ENCODE measurements at regions not wholly inside any gene's neighbourhood (a gene's known extent, or its start where the extent isn't known, plus 50 kb on each side); places are given as distances from the start of the nearest gene placed in this dataset.
"Not testable (repeated sequence)": the region's sequence is repeated elsewhere in the genome, so short reads cannot be mapped to it uniquely, and the experiment has no call there.

DNA sequence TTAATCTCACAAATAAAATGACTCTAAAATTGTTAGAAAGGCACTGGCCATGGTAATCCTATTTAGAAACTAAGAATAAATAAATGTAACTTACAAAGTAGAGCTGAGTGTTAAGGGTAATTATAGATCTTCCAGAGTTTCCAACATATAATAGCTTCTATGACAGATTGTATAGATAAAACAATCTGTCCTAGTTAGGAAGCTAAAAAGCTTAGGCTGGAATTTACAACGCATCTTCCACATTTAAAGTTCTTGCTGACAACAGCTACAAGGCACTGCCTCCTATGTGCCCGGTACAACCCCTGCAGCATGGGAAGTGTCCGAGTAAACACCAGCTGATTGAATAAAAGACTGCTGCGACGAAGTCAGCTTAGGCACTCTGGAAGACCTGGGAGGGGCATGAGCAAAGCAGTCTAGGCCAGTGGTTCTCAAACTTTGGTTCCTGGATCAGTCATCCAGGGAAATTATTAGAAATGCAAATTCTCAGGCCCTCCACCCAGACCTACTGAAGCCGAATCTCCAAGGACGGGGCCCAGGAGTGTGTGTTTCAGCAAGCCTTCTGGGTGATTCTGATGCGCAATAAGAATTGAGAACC is 635.6 kb upstream of the TBX3 start:
- no peak for DNase-seq (ENCODE audit: low spot score)

DNA sequence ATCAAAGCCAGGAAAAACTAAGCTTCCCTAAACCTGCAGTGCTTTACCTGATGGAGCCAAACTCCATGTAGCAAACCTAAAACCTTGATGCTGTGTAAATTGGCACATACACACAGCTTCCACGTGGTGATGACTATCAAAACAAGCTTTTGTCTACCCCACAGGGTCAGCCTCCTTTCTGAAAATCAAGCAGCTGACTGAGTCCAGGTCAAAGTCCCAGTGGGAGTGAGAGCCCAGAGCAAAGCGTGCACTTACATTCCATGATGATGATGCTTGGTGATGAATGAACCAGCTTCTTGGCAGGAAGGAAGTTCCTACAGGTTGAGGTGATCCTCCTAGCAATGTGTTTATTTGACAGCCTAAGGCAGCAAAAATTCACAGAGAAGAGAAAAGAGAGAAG is 630.0 kb upstream of the TBX3 start:
- DNase-seq (ENCODE audit: low spot score) = peak; percentile 45

GRCh38 chr12:115312901-115313300 is 628.9 kb upstream of the TBX3 start:
- DNase-seq (ENCODE audit: low spot score) = no peak

DNA sequence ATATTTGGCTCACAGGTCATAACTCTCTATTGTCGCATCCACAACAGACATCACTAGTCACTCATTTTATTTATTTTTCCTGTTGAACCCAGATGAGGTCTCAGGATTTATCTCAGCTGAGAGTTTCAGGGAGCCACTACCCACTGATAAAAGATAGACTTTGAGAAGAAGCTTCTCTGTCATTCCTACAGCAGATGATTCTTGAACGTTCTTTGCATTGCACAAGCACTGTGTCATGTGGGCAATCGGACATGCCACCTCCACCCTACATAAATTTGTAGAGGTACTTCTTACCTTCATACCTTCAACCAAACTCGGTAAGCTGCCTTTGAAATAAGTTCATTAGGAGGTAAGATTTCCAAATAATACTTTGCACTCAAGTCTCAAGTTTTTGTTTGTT is 627.9 kb upstream of the TBX3 start:
- no peak for DNase-seq (ENCODE audit: low spot score)

DNA sequence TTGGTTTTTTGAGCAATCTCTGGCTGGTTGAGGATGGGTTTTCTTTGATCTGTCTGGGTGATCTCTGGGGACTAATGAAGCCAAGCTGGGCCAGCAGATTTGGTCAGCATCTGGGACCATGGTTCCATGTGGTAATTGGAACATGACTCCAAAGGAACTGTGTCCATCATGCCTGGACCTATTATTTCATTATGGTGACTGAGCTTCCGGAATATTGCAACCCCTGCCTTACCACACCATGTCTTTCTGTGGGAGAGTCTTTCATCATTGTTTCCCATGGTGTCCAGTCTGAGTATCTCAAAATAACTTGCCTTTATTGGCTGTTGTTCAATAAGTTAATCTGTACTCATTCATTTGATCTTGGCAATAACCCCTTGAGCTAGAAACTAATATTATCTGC is 624.9 kb upstream of the TBX3 start:
- DNase-seq (ENCODE audit: low spot score) = no peak

- DNase-seq (ENCODE audit: low spot score) = no peak
These were observed 622.4 kb upstream of the TBX3 start for GRCh38 chr12:115306380-115306779.

- DNase-seq (ENCODE audit: low spot score) = no peak
These were observed 621.9 kb upstream of the TBX3 start for GRCh38 chr12:115305867-115306266.

GRCh38 chr12:115305275-115305674 is 621.3 kb upstream of the TBX3 start:
- DNase-seq (ENCODE audit: low spot score) = no peak

GRCh38 chr12:115303723-115304309 is 619.8 kb upstream of the TBX3 start:
- DNase-seq (ENCODE audit: low spot score) = no peak

GRCh38 chr12:115297445-115297844 is 613.5 kb upstream of the TBX3 start:
- no peak for DNase-seq (ENCODE audit: low spot score)

DNA sequence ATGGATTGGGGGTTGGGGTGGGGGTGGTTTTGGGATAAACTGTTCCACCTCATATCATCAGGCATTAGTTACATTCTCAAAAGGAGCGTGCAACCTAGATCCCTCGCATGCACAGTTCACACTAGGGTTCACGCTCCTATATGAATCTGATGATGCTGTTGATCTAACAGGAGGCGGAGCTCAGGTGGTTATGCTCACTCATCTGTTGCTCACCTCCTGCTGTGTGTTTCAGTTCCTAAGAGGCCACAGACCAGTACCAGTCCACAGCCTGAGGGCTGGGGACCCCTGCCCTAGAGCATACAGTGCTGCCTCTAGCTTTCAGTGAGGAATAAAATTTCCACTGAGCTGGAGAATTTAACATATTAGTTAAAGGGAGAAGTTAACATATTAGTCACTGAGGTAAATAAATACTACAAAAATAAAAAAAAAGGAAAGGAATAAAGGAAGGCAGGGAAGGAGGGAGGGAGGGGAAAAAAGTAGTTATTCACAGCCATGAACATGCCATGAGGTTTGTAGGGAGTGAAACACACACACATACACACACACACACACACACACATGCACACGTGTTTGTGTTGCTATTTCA is 612.7 kb upstream of the TBX3 start:
- no peak for DNase-seq (ENCODE audit: low spot score)

DNA sequence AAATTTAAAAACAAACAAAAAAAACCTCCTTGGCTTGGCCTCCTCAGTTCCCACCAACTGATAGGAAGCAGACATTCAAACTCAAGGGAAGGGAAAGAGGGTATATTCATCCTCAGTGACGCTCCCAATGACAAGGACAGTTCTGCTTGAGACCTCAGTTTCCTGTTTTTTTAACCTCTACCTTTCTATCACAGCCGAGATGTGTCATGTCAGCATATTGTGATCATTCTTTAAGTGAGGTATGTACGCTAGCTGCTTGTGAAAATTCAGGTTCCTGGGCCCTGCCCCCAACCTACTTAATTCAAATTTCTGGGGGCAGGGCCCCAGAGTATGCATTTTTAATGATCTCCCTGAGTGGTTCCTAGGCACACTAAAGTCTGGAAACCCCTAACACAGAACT is 611.9 kb upstream of the TBX3 start:
- DNase-seq (ENCODE audit: low spot score) = no peak

DNA sequence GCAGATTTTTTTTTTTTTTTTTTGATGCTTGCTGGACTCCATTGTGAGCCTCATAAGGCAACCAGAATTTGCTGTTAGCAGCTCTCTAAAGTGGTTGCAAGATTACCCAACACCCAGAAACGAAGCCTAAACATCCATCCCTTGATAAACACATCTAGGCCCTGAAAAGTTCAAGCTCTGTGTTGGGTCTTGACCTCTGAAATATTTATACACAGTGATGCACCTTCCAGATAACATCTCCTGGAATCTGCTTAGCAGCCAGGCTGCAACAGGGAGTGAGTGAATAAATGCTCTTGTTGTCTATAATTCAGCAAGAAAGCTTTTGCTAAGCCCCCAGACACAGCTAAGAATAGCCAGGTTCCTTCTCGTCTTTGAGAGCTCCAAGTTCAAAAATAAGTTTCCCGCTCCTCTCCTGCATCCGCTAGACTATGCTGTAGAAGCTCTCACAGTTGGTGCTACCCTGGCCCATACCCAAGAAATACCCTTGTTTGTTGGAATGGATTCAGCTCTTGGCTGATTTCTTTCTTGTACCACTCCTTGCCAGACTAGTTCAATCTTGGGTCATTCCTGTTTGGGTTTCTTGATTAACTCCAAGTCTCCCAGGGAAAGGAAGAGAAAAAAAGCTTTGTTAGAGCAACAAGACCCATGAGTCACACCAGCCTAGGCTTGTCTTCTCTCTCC is 610.6 kb upstream of the TBX3 start:
- no peak for DNase-seq (ENCODE audit: low spot score)

DNA sequence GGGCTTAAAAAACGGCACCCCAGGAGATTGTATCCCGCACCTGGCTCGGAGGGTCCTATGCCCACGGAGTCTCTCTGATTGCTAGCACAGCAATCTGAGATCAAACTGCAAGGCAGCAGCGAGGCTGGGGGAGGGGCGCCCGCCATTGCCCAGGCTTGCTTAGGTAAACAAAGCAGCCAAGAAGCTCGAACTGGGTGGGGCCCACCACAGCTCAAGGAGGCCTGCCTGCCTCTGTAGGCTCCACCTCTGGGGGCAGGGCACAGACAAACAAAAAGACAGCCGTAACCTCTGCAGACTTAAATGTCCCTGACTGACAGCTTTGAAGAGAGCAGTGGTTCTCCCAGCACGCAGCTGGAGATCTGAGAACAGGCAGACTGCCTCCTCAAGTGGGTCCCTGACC is 601.5 kb upstream of the TBX3 start:
- DNase-seq (ENCODE audit: low spot score) = not testable (repeated sequence)

GRCh38 chr12:115273456-115273855 is 589.5 kb upstream of the TBX3 start:
- no peak for DNase-seq (ENCODE audit: low spot score)

GRCh38 chr12:115268451-115268850 is 584.5 kb upstream of the TBX3 start:
- DNase-seq (ENCODE audit: low spot score) = no peak

GRCh38 chr12:115267891-115268290 is 583.9 kb upstream of the TBX3 start:
- DNase-seq (ENCODE audit: low spot score) = peak; percentile 53

DNA sequence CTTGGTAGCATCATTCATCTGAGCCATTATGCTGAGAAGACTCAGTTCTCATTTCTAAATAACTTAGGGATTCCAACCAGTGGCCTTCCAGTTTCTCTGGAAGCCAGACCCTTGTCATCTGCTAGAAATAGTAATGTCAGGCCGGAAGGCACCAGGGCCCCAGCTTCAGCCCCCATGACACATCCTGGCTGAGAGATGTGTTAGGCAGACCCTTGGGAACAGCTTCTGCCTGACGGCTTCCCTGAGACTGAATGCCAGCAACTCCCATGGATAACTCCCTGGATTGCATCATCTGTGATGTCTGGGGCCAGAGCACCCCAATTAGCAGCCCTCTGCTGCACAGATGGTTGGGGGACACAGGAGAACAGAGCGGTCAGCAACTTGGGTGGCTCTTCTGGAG is 583.5 kb upstream of the TBX3 start:
- peak; percentile 30 for DNase-seq (ENCODE audit: low spot score)

- no peak for DNase-seq (ENCODE audit: low spot score)
These were observed 580.6 kb upstream of the TBX3 start for GRCh38 chr12:115264605-115265004.

- no peak for DNase-seq (ENCODE audit: low spot score)
These were observed 577.9 kb upstream of the TBX3 start for GRCh38 chr12:115261691-115262398.

- peak; percentile 24 for DNase-seq (ENCODE audit: low spot score)
These were observed 577.0 kb upstream of the TBX3 start for GRCh38 chr12:115260762-115261675.

All from AG20443 (cell line).